ENCODE measurements at regions not wholly inside any gene's neighbourhood (a gene's known extent, or its start where the extent isn't known, plus 50 kb on each side); places are given as distances from the start of the nearest gene placed in this dataset.

GRCh38 chr20:55626716-55627115 lies 378.6 kb downstream of the CBLN4 start:
- Mint-ChIP-seq H3K27me3 (ENCODE audit: insufficient read depth, unreplicated experiment) (no peaks in the 10 kb centered on the region), H3K36me3 (ENCODE audit: insufficient read depth, unreplicated experiment) (peaks cover 6% of the 10 kb centered on the region), H3K4me3 (ENCODE audit: unreplicated experiment) (no peak overlapping the region), H3K9me3 (ENCODE audit: unreplicated experiment) (peaks cover 15% of the 10 kb centered on the region), H3K27ac (ENCODE audit: unreplicated experiment) (no peak overlapping the region), H3K4me1 (ENCODE audit: low read depth, unreplicated experiment) (no peaks in the 10 kb centered on the region)
- no TSS peak for BruUV-seq (replicated peaks)
- Histone ChIP-seq H3K9me3 (0 out of 2 replicates have a peak, but pooled peaks cover 6% of the 10 kb centered on the region), H3K4me1 (no peaks in the 10 kb centered on the region), H3K36me3 (ENCODE audit: control insufficient read depth, insufficient read depth, low read length) (no peaks in the 10 kb centered on the region), H3K27me3 (replicated peaks; ENCODE audit: control insufficient read depth, insufficient read depth, low read length) (no peaks in the 10 kb centered on the region), H3K4me3 (ENCODE audit: low read depth, low read length) (no peak overlapping the region)
- intact Hi-C loops (cut with micrococcal nuclease; ENCODE audit: unreplicated experiment), result no loop called here
- POLR2A ChIA-PET, result no interaction called here
- CTCF ChIA-PET, result interaction anchor here (0.6 kb wide), 1 partner anchor 1629 kb away, joined by 5 read pairs; no protein-coding TSS in a partner anchor
- TF ChIP-seq CTCF (IDR thresholded peaks at IDR 0.05; ENCODE audit: insufficient read depth in 1 of 2, low read depth in 1 of 2, low read length in 1 of 2, severe bottlenecking in 1 of 2, unreplicated experiment in 1 of 2), result no peak
- no peak for DNase-seq

DNA sequence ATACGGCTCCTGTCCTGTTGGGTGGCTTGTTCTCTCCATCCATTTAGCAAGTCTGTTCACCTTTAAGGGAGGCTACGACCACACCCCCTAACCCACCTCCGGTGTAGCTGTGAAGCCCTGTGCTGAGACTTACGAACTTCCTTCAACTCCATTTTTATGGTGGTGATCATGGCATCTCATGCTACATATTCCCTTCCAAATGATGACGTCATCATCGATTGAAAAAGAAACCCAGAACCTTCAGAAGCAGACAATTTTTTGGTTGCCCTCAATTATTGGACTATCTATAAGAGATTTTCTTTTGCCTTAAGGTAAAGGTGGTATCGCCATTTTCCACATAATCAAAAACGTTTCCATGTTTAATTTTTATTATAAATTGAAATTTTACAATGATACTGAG lies 389.0 kb downstream of the CBLN4 start:
- intact Hi-C loops (cut with micrococcal nuclease; ENCODE audit: unreplicated experiment), result no loop called here
- Mint-ChIP-seq H3K36me3 (ENCODE audit: insufficient read depth, unreplicated experiment) (no peaks in the 10 kb centered on the region), H3K27me3 (ENCODE audit: insufficient read depth, unreplicated experiment) (no peaks in the 10 kb centered on the region), H3K4me3 (ENCODE audit: unreplicated experiment) (no peak overlapping the region), H3K4me1 (ENCODE audit: low read depth, unreplicated experiment) (no peaks in the 10 kb centered on the region), H3K9me3 (ENCODE audit: unreplicated experiment) (peaks cover 13% of the 10 kb centered on the region), H3K27ac (ENCODE audit: unreplicated experiment) (no peak overlapping the region)
- Histone ChIP-seq H3K36me3 (ENCODE audit: control insufficient read depth, insufficient read depth, low read length) (no peaks in the 10 kb centered on the region), H3K4me3 (ENCODE audit: low read depth, low read length) (no peak overlapping the region), H3K4me1 (no peaks in the 10 kb centered on the region), H3K27me3 (replicated peaks; ENCODE audit: control insufficient read depth, insufficient read depth, low read length) (no peaks in the 10 kb centered on the region), H3K9me3 (no peaks in the 10 kb centered on the region)
- BruUV-seq (replicated peaks), result no TSS peak
- no peak for DNase-seq
- POLR2A ChIA-PET, result no interaction called here
- CTCF ChIA-PET, result no interaction called here
- no peak for TF ChIP-seq CTCF (IDR thresholded peaks at IDR 0.05; ENCODE audit: insufficient read depth in 1 of 2, low read depth in 1 of 2, low read length in 1 of 2, severe bottlenecking in 1 of 2, unreplicated experiment in 1 of 2)

DNA sequence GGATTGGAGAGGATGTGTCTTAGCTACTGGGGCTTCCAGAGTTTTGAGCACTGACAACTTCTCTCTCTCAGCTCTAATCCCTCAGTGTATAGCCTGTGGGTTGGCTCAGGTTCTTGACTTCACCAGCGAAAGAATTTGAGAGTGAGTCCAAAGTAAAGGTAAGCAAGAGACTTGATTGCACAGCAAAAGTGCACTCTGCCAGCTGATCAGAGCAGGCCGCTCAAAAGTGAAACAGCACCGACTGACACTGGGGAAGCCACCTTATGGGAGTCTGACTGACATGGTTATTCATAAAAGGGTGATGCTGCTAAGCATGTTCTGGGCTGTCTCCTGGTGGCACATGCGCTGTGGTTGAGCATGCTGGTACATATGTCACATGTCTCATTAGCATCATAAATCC lies 389.5 kb downstream of the CBLN4 start:
- Mint-ChIP-seq H3K36me3 (ENCODE audit: insufficient read depth, unreplicated experiment) (no peaks in the 10 kb centered on the region), H3K27ac (ENCODE audit: unreplicated experiment) (no peak overlapping the region), H3K4me3 (ENCODE audit: unreplicated experiment) (no peak overlapping the region), H3K4me1 (ENCODE audit: low read depth, unreplicated experiment) (no peaks in the 10 kb centered on the region), H3K27me3 (ENCODE audit: insufficient read depth, unreplicated experiment) (no peaks in the 10 kb centered on the region), H3K9me3 (ENCODE audit: unreplicated experiment) (peaks cover 7% of the 10 kb centered on the region)
- Histone ChIP-seq H3K4me3 (ENCODE audit: low read depth, low read length) (no peak overlapping the region), H3K4me1 (no peaks in the 10 kb centered on the region), H3K27me3 (replicated peaks; ENCODE audit: control insufficient read depth, insufficient read depth, low read length) (no peaks in the 10 kb centered on the region), H3K9me3 (no peaks in the 10 kb centered on the region), H3K36me3 (ENCODE audit: control insufficient read depth, insufficient read depth, low read length) (no peaks in the 10 kb centered on the region)
- CTCF ChIA-PET, result no interaction called here
- DNase-seq, result no peak
- POLR2A ChIA-PET, result no interaction called here
- no peak for TF ChIP-seq CTCF (IDR thresholded peaks at IDR 0.05; ENCODE audit: insufficient read depth in 1 of 2, low read depth in 1 of 2, low read length in 1 of 2, severe bottlenecking in 1 of 2, unreplicated experiment in 1 of 2)
- intact Hi-C loops (cut with micrococcal nuclease; ENCODE audit: unreplicated experiment), result no loop called here
- no TSS peak for BruUV-seq (replicated peaks)

All from Caco-2 (cell line).